HG03045 (cell line): ENCODE measurements at regions not wholly inside any gene's neighbourhood (a gene's known extent, or its start where the extent isn't known, plus 50 kb on each side); places are given as distances from the start of the nearest gene placed in this dataset.
A peak's percentile ranks its signal among the peaks of the same experiment; 100 is the strongest.

ENCODE experiments used
- ATAC-seq: cut with Tn5 transposase; IDR thresholded peaks from one replicate; pipeline ENCODE4 v1.9.1; 2021; ENCODE audit warnings: mild to moderate bottlenecking, moderate library complexity; ENCODE audit not compliant: unreplicated experiment

GRCh38 chr7:116310141-116310540, 99.8 kb downstream of the TES start:
- ATAC-seq = no peak

DNA sequence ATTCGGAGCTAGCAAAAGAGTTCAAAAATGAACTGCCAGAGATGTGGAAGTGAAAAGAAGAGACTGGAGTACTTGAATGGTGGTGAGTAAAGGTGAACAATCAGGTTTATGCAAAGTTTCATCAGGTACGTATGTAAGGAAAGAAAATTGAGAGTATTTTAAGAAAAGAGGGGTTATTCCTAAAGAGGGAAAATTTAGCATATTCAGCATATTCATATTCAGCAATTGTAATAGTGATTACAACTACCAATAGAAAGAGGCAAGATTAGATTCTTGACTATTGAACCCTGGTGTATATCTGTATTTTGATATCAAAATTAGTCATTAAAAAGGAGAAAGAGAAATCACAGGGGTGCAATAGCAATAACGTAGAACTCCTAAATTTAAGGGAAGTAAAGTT, 100.9 kb downstream of the TES start:
- ATAC-seq = no peak

- ATAC-seq = no peak
These were observed 101.6 kb downstream of the TES start for GRCh38 chr7:116311816-116312471.

- ATAC-seq = no peak
These were observed 105.0 kb downstream of the TES start for GRCh38 chr7:116315293-116315692.

- no peak for ATAC-seq
These were observed 105.5 kb downstream of the TES start for GRCh38 chr7:116315803-116316202.

GRCh38 chr7:116316838-116317628, 106.7 kb downstream of the TES start:
- ATAC-seq = peak; percentile 94

DNA sequence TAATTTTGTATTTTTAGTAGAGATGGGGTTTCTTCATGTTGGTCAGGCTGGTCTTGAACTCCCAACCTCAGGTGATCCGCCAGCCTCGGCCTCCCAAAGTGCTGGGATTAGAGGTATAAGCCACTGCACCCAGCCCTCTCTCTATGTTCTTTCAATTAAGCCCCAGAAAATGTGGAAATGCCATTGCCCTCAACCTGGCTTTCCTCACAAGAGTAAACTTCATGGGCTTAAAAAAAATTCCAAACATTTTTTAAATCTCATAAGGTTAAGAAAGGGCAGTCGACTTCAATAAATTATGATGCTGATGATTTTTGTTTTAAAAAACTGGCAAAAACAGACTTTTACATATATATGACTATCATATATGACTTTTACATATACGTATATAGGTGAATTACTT, 107.6 kb downstream of the TES start:
- ATAC-seq = no peak

GRCh38 chr7:116322541-116322940, 112.2 kb downstream of the TES start:
- ATAC-seq = no peak

- no peak for ATAC-seq
These were observed 114.2 kb downstream of the TES start for GRCh38 chr7:116324582-116324981.

DNA sequence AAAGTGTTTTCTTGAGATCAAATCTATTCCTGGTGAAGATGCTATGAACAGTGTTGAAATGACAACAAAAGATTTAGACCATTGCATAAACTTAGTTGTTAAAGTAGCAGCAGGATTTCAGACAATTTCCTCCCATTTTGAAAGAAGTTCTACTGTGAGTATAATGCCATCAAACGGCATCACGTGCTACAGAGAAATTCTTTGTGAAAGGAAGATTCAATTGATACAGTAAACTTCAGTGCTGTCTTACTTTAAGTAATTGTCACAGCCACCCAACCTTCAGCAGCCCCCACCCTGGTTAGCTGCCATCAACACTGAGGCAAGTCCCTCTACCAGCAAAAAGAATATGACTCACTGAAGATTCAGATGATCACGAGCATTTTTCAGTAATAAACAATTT, 115.2 kb downstream of the TES start:
- ATAC-seq = no peak

DNA sequence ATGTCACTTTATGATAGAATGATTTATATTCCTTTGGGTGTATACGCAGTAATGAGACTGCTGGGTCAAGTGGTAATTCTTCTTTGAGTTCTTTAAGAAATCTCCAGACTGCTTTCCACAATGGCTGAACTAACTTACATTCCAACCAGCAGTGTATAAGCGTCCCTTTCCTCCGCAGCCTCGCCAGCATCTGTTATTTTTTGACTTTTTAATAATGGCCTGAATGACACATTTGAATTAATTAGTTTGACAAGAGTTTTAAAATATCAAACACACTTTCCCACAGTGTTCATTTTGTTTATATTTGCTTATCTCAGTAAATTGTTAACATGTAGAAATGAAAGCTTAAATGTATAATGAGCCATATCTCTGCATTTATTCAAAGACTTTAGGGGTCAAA, 116.8 kb downstream of the TES start:
- ATAC-seq = no peak

DNA sequence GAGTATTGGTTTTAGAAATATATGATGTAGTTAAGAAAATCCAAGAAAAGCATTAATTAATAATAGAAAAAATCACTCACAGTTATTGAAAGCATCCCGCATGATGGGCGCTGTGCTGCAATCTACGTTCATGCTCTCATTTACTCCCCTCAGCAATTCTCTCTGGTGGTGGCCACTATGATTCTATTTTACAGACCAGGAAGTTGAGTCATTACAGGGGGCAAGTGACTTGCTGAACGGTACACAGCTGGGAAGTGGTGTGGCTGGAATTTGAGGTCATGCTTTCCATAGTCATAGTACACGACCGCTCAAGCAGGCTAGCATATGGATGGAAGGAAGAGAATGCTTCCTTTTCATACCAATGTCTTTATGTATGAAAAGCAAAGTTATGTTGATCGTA, 117.4 kb downstream of the TES start:
- no peak for ATAC-seq

DNA sequence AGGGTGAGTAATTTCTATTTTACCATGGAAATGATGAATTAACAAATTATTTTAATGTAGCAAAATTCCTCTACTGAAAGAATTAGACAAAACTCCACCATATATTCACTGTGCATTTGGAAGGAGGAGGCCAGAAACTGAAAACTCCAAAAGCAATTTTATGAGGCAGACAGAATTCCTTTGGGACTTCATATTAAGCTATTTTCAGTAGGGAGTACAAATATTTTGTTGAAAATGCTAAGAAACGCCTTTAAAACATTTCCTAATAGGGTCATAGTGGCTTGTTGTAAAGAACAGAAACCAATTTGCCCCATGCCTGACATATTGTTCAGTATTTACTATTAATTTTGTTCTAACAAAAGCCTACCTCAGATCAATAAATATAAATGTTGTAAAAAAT, 117.8 kb downstream of the TES start:
- ATAC-seq = no peak

DNA sequence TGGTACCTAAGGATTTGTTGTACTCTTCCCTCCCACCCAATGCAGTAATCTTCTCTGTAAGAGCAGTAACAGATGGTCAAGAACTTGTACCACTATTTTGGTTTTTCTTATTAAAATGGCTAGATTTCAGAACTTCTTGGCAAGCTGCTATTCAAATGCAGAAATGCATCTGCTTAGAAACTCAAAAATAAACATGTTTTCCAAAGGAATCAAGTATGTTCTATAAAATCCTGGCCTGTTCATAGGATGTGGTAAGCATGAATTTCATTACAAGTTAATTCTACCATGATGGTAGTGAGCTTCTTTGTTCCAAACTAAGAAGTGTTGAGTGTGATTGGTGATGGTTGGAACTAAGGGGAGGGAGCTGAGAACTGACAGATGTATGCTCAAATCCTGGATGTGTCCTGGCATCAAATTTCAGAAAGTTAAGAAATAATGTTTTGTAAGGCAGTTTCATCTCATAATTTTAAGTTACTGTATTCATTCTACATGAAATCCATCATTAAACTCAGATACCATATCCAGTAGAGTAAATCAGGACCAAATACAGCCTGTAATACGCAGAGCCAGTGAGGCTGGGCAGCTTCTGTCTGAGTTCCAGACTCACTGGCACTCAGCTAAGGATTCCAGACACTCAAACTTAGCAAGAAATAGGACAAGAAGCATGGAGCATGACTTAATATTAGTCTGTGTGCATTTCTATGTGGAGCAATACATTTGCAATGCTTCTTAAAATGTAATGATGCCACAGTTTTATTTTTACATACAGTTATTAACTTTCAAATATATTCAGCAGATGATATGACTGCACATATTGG, 119.6 kb downstream of the TES start:
- no peak for ATAC-seq

- ATAC-seq = no peak
These were observed 120.7 kb downstream of the TES start for GRCh38 chr7:116331020-116331419.

DNA sequence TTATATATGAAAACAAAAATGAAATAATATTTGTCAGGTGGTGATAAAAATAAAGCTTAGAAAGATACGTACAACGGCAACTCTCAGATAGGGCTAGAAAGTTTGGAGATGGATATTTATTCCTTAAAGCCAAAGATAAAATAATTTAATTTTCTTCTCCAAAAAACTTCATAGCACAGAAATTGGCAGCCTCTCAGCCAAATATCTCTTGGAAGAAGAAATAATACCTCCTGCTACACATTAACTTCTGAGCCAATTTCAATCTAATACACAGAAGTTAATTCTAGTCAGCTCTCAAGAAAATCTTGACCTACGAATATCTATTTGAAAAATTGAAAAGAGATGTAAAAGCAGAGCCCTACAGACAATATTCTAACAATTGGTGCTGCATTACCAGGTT, 122.4 kb downstream of the TES start:
- no peak for ATAC-seq

DNA sequence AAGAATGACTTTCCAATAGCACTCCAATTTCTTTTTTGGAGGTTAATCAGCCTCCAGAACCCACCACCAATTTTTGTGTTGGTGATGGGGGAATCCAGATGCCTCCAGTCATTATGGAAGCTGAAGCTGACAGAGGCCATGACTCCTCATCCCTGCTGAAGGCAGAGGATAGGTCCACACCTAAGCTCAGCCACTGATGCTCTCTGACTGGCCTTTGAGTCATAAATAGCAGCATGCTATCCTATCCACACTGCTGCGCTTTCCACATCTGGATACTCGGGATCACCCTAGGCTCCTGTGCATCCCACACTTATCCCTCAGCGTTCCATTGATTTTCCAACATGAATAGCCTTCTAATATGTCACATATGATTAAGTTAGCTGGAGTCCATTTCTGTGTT, 124.2 kb downstream of the TES start:
- ATAC-seq = no peak

DNA sequence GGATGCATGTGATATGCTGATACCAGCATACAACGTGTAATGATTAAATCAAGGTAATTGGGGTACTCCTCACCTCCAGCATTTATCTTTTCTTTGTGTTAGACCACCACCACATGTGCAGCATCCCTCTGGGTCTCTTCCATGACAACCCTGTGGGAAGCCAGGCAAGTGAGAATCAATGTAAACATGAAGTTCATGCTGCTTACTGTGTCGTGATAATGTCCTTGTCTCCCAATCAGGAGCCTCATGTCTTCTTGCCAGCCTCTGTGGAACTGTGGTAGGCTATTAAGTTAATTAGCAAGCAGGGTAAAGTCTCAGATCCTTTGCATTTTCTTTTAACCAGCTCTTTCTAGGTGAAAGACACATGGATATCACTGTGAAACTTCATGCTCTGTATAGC, 126.7 kb downstream of the TES start:
- no peak for ATAC-seq

DNA sequence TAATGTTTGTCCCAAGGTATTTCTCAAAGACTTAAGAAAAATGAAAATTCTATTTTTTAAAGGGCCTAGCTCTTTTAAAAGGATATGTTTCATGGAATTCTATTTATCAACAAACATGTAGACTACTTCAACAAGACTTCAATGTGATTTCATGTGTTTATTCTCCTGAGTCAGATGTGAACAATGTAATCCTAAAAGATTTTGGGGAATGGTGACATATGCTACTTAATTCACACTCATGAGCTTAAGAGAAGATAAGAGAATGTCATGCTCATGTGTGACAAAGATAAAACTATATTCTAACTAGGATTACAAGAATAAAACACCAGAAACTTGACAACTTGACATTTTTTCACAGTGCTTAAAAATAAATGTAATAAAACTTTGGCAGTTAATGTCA, 127.5 kb downstream of the TES start:
- ATAC-seq = no peak

GRCh38 chr7:116339564-116339963, 129.2 kb downstream of the TES start:
- ATAC-seq = no peak

- no peak for ATAC-seq
These were observed 130.0 kb downstream of the TES start for GRCh38 chr7:116340201-116340847.
